ENCODE measurements at regions not wholly inside any gene's neighbourhood (a gene's known extent, or its start where the extent isn't known, plus 50 kb on each side); places are given as distances from the start of the nearest gene placed in this dataset.

DNA sequence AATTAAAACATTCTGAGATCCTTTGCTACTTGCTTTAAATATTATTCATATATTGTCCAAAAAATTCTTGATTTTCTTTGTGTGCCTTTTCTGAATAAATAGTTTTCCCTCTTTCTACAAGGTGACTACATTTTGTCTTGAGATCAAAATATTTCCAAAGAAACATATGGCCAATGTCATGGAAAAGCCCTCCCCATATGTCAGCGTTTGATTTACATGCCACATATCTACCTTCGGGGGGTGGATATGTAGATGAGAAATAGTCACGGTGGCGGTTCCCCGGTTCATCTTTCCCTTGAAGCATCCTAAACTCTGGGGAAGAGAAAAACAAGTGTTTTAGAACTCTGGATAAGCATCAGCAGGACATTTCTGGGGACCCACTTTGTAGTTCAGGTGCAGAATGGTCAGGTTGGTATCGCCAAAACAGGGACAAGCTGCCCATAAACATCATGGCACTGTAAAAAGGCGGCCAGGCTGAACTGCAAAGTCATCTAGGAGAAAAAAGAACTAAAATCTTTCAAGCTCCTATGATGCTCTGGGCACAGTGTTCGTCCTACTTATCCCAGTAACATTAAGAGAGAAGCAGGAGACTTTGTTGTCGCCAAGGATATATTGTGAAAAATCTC is 91.5 kb downstream of the MEX3B start:
- FAIRE-seq, result no peak

DNA sequence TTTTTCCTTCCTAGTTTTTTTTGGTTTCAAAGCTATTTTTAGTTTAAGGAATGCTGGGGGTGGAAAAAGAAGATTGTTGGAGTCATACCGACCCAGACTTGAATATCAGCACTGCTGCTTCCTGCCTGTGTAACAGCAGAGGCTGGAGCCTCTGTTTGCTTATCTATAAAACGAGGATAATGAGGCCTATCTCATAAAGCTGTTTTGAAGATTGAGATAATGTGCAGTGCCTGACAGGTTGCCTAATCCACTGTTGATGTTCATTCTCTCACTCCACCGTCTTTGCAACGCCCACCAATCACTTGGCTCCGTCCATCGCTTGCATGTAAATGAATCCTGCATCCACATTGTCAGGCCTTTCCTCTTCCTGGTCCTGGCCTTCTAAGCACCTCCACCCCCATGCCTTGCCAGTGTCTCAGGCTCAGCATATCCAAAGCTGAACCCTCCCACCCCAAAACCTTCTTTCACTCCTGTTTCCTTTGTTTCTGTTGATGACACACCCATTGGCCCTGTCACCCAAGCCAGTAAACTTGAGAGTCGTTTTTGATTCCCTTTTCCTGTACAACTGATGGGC is 94.9 kb downstream of the MEX3B start:
- TF ChIP-seq, protein P1, sequence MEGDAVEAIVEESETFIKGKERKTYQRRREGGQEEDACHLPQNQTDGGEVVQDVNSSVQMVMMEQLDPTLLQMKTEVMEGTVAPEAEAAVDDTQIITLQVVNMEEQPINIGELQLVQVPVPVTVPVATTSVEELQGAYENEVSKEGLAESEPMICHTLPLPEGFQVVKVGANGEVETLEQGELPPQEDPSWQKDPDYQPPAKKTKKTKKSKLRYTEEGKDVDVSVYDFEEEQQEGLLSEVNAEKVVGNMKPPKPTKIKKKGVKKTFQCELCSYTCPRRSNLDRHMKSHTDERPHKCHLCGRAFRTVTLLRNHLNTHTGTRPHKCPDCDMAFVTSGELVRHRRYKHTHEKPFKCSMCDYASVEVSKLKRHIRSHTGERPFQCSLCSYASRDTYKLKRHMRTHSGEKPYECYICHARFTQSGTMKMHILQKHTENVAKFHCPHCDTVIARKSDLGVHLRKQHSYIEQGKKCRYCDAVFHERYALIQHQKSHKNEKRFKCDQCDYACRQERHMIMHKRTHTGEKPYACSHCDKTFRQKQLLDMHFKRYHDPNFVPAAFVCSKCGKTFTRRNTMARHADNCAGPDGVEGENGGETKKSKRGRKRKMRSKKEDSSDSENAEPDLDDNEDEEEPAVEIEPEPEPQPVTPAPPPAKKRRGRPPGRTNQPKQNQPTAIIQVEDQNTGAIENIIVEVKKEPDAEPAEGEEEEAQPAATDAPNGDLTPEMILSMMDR (IDR thresholded peaks at IDR 0.05; ENCODE audit: insufficient read depth, low read length, severe bottlenecking), result no peak
- H3K27me3 ChIP-seq (ENCODE audit: control insufficient read depth, insufficient read depth, low read length), result no peaks in the 10 kb centered on the region
- DNase-seq (ENCODE audit: low read depth), result no peak
- no peak for FAIRE-seq
- H3K36me3 ChIP-seq (ENCODE audit: control insufficient read depth, insufficient read depth, low read length), result no peaks in the 10 kb centered on the region
- no peak overlapping the region for H3K4me3 ChIP-seq (ENCODE audit: low read depth, low read length)

More for the DNA sequence above, 91.5 kb downstream of the MEX3B start:
- Histone ChIP-seq H3K4me3 (ENCODE audit: low read depth, low read length) (no peak overlapping the region), H3K27me3 (ENCODE audit: control insufficient read depth, insufficient read depth, low read length) (no peaks in the 10 kb centered on the region), H3K36me3 (ENCODE audit: control insufficient read depth, insufficient read depth, low read length) (no peaks in the 10 kb centered on the region)
- TF ChIP-seq, protein P1 (IDR thresholded peaks at IDR 0.05; ENCODE audit: insufficient read depth, low read length, severe bottlenecking), result no peak
- DNase-seq (ENCODE audit: low read depth), result no peak

DNA sequence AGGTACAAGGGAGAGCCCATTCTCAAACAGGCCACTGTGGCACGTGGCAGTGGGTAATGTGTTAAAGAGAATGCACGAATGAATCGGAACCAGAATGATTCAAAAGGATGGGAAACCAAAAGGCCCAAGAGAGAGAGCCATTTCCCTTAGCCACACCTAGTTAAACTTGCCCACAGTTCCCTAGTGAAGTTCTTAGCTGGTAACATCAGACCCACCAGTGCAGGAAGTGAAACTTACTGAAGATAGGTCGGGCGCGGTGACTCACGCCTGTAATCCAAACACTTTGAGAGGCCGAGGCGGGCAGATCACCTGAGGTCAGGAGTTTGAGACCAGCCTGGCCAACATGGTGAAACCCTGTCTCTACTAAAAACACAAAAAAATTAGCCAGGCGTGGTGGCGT is 97.1 kb downstream of the MEX3B start:
- Histone ChIP-seq H3K36me3 (ENCODE audit: control insufficient read depth, insufficient read depth, low read length) (no peaks in the 10 kb centered on the region), H3K4me3 (ENCODE audit: low read depth, low read length) (no peak overlapping the region), H3K27me3 (ENCODE audit: control insufficient read depth, insufficient read depth, low read length) (no peaks in the 10 kb centered on the region)
- no peak for FAIRE-seq
- TF ChIP-seq, protein P1 (IDR thresholded peaks at IDR 0.05; ENCODE audit: insufficient read depth, low read length, severe bottlenecking), result no peak
- DNase-seq (ENCODE audit: low read depth), result no peak

DNA sequence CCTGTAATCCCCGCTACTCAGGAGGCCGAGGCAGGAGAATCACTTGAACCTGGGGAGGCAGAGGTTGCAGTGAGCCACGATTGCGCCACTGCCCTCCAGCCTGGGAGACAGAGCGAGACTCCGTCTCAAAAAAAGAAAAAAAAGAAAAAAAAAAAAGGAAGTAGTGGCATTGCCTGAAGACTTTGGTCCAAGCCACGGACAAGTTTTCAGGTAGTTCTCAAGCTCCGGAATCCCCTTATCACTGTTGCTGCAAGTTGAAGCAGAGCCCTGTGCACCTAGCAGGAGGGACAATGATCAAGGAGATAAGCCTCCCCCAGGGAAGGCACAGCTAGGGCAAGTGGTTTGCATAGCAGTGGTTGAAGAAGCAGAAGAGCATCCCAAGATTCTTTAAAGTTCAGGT is 97.6 kb downstream of the MEX3B start:
- DNase-seq (ENCODE audit: low read depth) (no peak), FAIRE-seq (no peak)
- Histone ChIP-seq H3K4me3 (ENCODE audit: low read depth, low read length) (no peak overlapping the region), H3K27me3 (ENCODE audit: control insufficient read depth, insufficient read depth, low read length) (no peaks in the 10 kb centered on the region), H3K36me3 (ENCODE audit: control insufficient read depth, insufficient read depth, low read length) (no peaks in the 10 kb centered on the region)
- TF ChIP-seq, protein P1 (IDR thresholded peaks at IDR 0.05; ENCODE audit: insufficient read depth, low read length, severe bottlenecking), result no peak

DNA sequence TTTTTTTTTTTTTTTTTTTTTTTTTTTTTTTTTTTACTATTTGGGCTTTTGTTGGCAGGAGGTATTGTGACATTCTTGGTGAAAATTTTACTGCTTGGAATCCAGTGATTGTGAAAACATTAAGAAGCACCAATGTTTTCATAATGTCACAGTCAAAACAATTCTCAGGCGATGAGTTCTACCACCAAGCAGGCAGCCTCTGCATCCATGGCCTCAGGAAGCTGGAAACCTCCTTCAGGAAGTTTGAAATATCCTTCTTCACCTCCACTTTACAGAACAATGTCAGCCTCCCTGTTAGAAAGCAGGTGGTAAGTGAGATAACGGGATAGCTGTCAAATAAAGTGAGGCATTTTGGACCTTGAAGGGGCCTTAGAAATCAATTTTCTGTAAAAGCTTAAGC is 98.3 kb downstream of the MEX3B start:
- Histone ChIP-seq H3K4me3 (ENCODE audit: low read depth, low read length) (no peak overlapping the region), H3K36me3 (ENCODE audit: control insufficient read depth, insufficient read depth, low read length) (no peaks in the 10 kb centered on the region), H3K27me3 (ENCODE audit: control insufficient read depth, insufficient read depth, low read length) (no peaks in the 10 kb centered on the region)
- no peak for DNase-seq (ENCODE audit: low read depth)
- FAIRE-seq, result no peak
- TF ChIP-seq, protein P1 (IDR thresholded peaks at IDR 0.05; ENCODE audit: insufficient read depth, low read length, severe bottlenecking), result no peak

Measured in bronchial epithelial cell (primary cell).